Liver (tissue), 3 donors: ENCODE measurements at regions not wholly inside any gene's neighbourhood (a gene's known extent, or its start where the extent isn't known, plus 50 kb on each side); places are given as distances from the start of the nearest gene placed in this dataset.

Experiments
- FOXA1 ChIP-seq: IDR thresholded peaks from 2 replicates; pipeline ENCODE4 v1.6.1; 2016; ENCODE audit warnings: antibody characterized with exemption
- GABPA ChIP-seq, 2 donors: IDR thresholded peaks in 1 of 2; conservative IDR thresholded peaks in 1 of 2; 2 replicates each; pipeline ENCODE4 v1.6.1; 2016; ENCODE audit warnings: antibody characterized with exemption in 2 of 2, mild to moderate bottlenecking in 1 of 2, moderate library complexity in 1 of 2
- JUND ChIP-seq, 2 donors: IDR thresholded peaks; 2 replicates each; pipeline ENCODE4 v1.6.1; 2016; ENCODE audit warnings: antibody characterized with exemption in 2 of 2
- MAX ChIP-seq: IDR thresholded peaks from 2 replicates; pipeline ENCODE4 v1.6.1; 2016; ENCODE audit warnings: antibody characterized with exemption
- RXRA ChIP-seq, 2 donors: IDR thresholded peaks; 2 replicates each; pipeline ENCODE4 v1.6.1; 2017 to 2018; ENCODE audit warnings: antibody characterized with exemption in 2 of 2, mild to moderate bottlenecking in 1 of 2
- SP1 ChIP-seq: IDR thresholded peaks from 2 replicates; pipeline ENCODE4 v1.6.1; 2018; ENCODE audit warnings: antibody characterized with exemption, mild to moderate bottlenecking
- TAF1 ChIP-seq: conservative IDR thresholded peaks from 2 replicates; pipeline ENCODE4 v1.6.1; 2016; ENCODE audit warnings: antibody characterized with exemption, mild to moderate bottlenecking
- TF ChIP-seq, protein P1 (sequence below): fragments of 150-350 bp; IDR thresholded peaks from 2 replicates; pipeline ENCODE4 v1.5.1; 2017; ENCODE audit warnings: improper control_type of control experiment, low read depth, low read length; ENCODE audit not compliant: missing input control
- TF ChIP-seq, protein P2 (sequence below): IDR thresholded peaks from 2 replicates; pipeline ENCODE4 v1.6.1; 2016; ENCODE audit warnings: antibody characterized with exemption
- donor health status: healthy.
- donor health status: healthy.

- TF ChIP-seq, protein P1, sequence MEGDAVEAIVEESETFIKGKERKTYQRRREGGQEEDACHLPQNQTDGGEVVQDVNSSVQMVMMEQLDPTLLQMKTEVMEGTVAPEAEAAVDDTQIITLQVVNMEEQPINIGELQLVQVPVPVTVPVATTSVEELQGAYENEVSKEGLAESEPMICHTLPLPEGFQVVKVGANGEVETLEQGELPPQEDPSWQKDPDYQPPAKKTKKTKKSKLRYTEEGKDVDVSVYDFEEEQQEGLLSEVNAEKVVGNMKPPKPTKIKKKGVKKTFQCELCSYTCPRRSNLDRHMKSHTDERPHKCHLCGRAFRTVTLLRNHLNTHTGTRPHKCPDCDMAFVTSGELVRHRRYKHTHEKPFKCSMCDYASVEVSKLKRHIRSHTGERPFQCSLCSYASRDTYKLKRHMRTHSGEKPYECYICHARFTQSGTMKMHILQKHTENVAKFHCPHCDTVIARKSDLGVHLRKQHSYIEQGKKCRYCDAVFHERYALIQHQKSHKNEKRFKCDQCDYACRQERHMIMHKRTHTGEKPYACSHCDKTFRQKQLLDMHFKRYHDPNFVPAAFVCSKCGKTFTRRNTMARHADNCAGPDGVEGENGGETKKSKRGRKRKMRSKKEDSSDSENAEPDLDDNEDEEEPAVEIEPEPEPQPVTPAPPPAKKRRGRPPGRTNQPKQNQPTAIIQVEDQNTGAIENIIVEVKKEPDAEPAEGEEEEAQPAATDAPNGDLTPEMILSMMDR = no peak
- TF ChIP-seq RXRA (IDR thresholded peaks at IDR 0.05) = no peak
- no peak for TF ChIP-seq TAF1
- no peak for TF ChIP-seq SP1
- TF ChIP-seq, protein P2, sequence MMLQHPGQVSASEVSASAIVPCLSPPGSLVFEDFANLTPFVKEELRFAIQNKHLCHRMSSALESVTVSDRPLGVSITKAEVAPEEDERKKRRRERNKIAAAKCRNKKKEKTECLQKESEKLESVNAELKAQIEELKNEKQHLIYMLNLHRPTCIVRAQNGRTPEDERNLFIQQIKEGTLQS = no peak
- TF ChIP-seq MAX = no peak
- no peak for TF ChIP-seq JUND (IDR thresholded peaks at IDR 0.05)
- no peak for TF ChIP-seq GABPA (IDR thresholded peaks at IDR 0.05 in 1 of 2, conservative IDR thresholded peaks at IDR 0.05 in 1 of 2)
- no peak for TF ChIP-seq FOXA1
Measured at GRCh38 chr11:131065435-131066413, 149.4 kb upstream of the SNX19 start.
